IMR-90 (cell line): ENCODE measurements at regions not wholly inside any gene's neighbourhood (a gene's known extent, or its start where the extent isn't known, plus 50 kb on each side); places are given as distances from the start of the nearest gene placed in this dataset.

Source experiments
- ATAC-seq: fragments of 200-7000 bp; cut with Tn5 transposase; 2 replicates; pipeline ENCODE4 v1.9.1; 2020; ENCODE audit warnings: low read depth, mild to moderate bottlenecking, moderate library complexity
- BruUV-seq: library from RNA; stranded (reverse); fragments of 400-500 nt; replicated peaks from 2 replicates; lab custom pipeline; 2021; lab: Mats Ljungman, UMichigan
- CTCF ChIA-PET: fragments of 300-600 bp; formaldehyde crosslinking; extraction: SDS; loops from one replicate; lab custom pipeline; 2021; ENCODE audit warnings: antibody characterized with exemption; lab: Yijun Ruan, JAX
- POLR2A ChIA-PET: fragments of 300-600 bp; sonication (Branson Sonifier 250); formaldehyde crosslinking; loops from one replicate; lab custom pipeline; 2022; ENCODE audit warnings: antibody characterized with exemption; ENCODE audit not compliant: unreplicated experiment; lab: Charles Lee
- DNase-seq: peaks from one replicate; pipeline ENCODE4 v3.0.0; 2013
- H2AFZ ChIP-seq: replicated peaks from 2 replicates; pipeline ENCODE3; 2013; ENCODE audit warnings: low read length, mild to moderate bottlenecking; ENCODE audit not compliant: poor library complexity
- H2AK5ac ChIP-seq: 2 replicates; pipeline ENCODE4 v1.6.1; 2013; ENCODE audit warnings: low read depth, low read length, inconsistent platforms
- H2AK9ac ChIP-seq: replicated peaks from 2 replicates; pipeline ENCODE3; 2013; ENCODE audit warnings: mild to moderate bottlenecking, low read depth, low read length, moderate library complexity; ENCODE audit not compliant: poor library complexity
- H2BK120ac ChIP-seq: 2 replicates; pipeline ENCODE4 v1.6.1; 2013; ENCODE audit warnings: low read depth, low read length, inconsistent platforms
- H2BK15ac ChIP-seq: 3 replicates; pipeline ENCODE4 v1.6.1; 2013; ENCODE audit warnings: low read depth, low read length, inconsistent platforms
- H2BK20ac ChIP-seq: 2 replicates; pipeline ENCODE4 v1.6.1; 2013; ENCODE audit warnings: low read depth, mild to moderate bottlenecking, inconsistent platforms, low read length, moderate library complexity
- H2BK5ac ChIP-seq: 2 replicates; pipeline ENCODE4 v1.6.1; 2013; ENCODE audit warnings: mild to moderate bottlenecking, low read depth, low read length, inconsistent platforms; ENCODE audit not compliant: poor library complexity, severe bottlenecking
- H3K14ac ChIP-seq: replicated peaks from 2 replicates; pipeline ENCODE4 v1.6.1; 2013; ENCODE audit warnings: low read depth, low read length, inconsistent platforms
- H3K18ac ChIP-seq: 2 replicates; pipeline ENCODE4 v1.6.1; 2013; ENCODE audit warnings: low read depth, low read length, control low read depth
- H3K23ac ChIP-seq: 2 replicates; pipeline ENCODE4 v1.6.1; 2013; ENCODE audit warnings: low read depth, low read length, inconsistent platforms
- H3K27ac ChIP-seq: 2 replicates; pipeline ENCODE4 v1.5.1; 2013; ENCODE audit warnings: mild to moderate bottlenecking, control low read depth, low read length; ENCODE audit not compliant: insufficient read depth
- H3K27me3 ChIP-seq: 2 replicates; pipeline ENCODE4 v1.6.1; 2013; ENCODE audit warnings: low read length; ENCODE audit not compliant: control insufficient read depth, insufficient read depth
- H3K36me3 ChIP-seq: 2 replicates; pipeline ENCODE4 v1.6.1; 2013; ENCODE audit warnings: low read length, mixed read lengths; ENCODE audit not compliant: control insufficient read depth, insufficient read depth
- H3K4ac ChIP-seq: 2 replicates; pipeline ENCODE4 v1.6.1; 2013; ENCODE audit warnings: low read depth, low read length, inconsistent platforms
- H3K4me1 ChIP-seq: 2 replicates; pipeline ENCODE4 v1.6.1; 2013; ENCODE audit warnings: low read length, mixed read lengths; ENCODE audit not compliant: control insufficient read depth, insufficient read depth
- H3K4me2 ChIP-seq: 2 replicates; pipeline ENCODE4 v1.6.1; 2013; ENCODE audit warnings: low read depth, mild to moderate bottlenecking, control low read depth, low read length, moderate library complexity
- H3K4me3 ChIP-seq: 2 replicates; pipeline ENCODE4 v1.5.1; 2013; ENCODE audit warnings: low read depth, mild to moderate bottlenecking, control low read depth, low read length, moderate library complexity; ENCODE audit not compliant: insufficient read depth
- H3K56ac ChIP-seq: 2 replicates; pipeline ENCODE4 v1.6.1; 2013; ENCODE audit warnings: low read length, inconsistent platforms; ENCODE audit not compliant: insufficient read depth; ENCODE audit errors: extremely low read depth
- H3K79me1 ChIP-seq, 2 experiments: 2 replicates each; pipeline ENCODE4 v1.6.1; 2013; ENCODE audit warnings: low read length in 2 of 2, inconsistent platforms in 1 of 2, low read depth in 1 of 2
- H3K9ac ChIP-seq: 2 replicates; pipeline ENCODE4 v1.6.1; 2013; ENCODE audit warnings: low read depth, low read length, control low read depth
- H3K9me1 ChIP-seq: 2 replicates; pipeline ENCODE4 v1.6.1; 2013; ENCODE audit warnings: low read length, inconsistent platforms; ENCODE audit not compliant: insufficient read depth
- H3K9me3 ChIP-seq: 2 replicates; pipeline ENCODE4 v1.6.1; 2013; ENCODE audit warnings: low read length; ENCODE audit not compliant: control insufficient read depth, insufficient read depth
- H4K20me1 ChIP-seq: 2 replicates; pipeline ENCODE4 v1.6.1; 2013; ENCODE audit warnings: low read length, inconsistent platforms; ENCODE audit not compliant: insufficient read depth
- H4K5ac ChIP-seq: 2 replicates; pipeline ENCODE4 v1.6.1; 2013; ENCODE audit warnings: mild to moderate bottlenecking, low read depth, low read length, control low read depth
- H4K8ac ChIP-seq, 2 experiments: 2 replicates each; pipeline ENCODE4 v1.6.1; 2013; ENCODE audit warnings: low read depth in 2 of 2, low read length in 2 of 2, control low read depth in 1 of 2, inconsistent platforms in 1 of 2
- H4K91ac ChIP-seq: 2 replicates; pipeline ENCODE4 v1.6.1; 2013; ENCODE audit warnings: low read depth, low read length, inconsistent platforms; ENCODE audit not compliant: insufficient read depth
- CHD1 ChIP-seq: IDR thresholded peaks from 2 replicates; pipeline ENCODE4 v1.6.1; 2012; ENCODE audit warnings: low read depth, low read length, improper control_type of control experiment
- RCOR1 ChIP-seq: IDR thresholded peaks from 2 replicates; pipeline ENCODE4 v1.6.1; 2012; ENCODE audit warnings: mild to moderate bottlenecking, low read length, improper control_type of control experiment; ENCODE audit not compliant: insufficient replicate concordance
- SMC3 ChIP-seq: fragments of 150-350 bp; IDR thresholded peaks from 2 replicates; pipeline ENCODE4 v1.6.1; 2016; ENCODE audit warnings: low read depth, mild to moderate bottlenecking, antibody characterized with exemption, low read length, moderate library complexity
- WGBS, 2 experiments: methylation state at CpG; one replicate each; pipeline versions ENCODE4 v1.1.5 to v1.1.7; 2013; ENCODE audit warnings: missing lambda C conversion rate in 2 of 2; ENCODE audit not compliant: insufficient read length in 1 of 2; ENCODE audit errors: extremely low coverage in 2 of 2; 5-methylcytosine and 5-hydroxymethylcytosine counted together
- dilution Hi-C: fragments of 300-500 bp; cut with HindIII; formaldehyde crosslinking; loops from one replicate; pipeline ENCODE4 v1.14.3; 2018; ENCODE audit warnings: low sequenced_read_pairs; ENCODE audit not compliant: unreplicated experiment
- in situ Hi-C: fragments of 300-500 bp; cut with MboI; formaldehyde crosslinking; loops from 3 replicates; pipeline ENCODE4 v1.14.3; 2019; ENCODE audit warnings: low sequenced_read_pairs, inconsistent platforms, mixed read lengths
- intact Hi-C: fragments of 100-400 bp; cut with micrococcal nuclease; formaldehyde crosslinking; loops from 2 replicates; pipeline ENCODE4 v1.10.0; 2022
- TF ChIP-seq, protein P1 (sequence below): conservative IDR thresholded peaks from 2 replicates; pipeline ENCODE4 v1.5.1; 2012; ENCODE audit warnings: mild to moderate bottlenecking, low read depth, low read length, improper control_type of control experiment

DNA sequence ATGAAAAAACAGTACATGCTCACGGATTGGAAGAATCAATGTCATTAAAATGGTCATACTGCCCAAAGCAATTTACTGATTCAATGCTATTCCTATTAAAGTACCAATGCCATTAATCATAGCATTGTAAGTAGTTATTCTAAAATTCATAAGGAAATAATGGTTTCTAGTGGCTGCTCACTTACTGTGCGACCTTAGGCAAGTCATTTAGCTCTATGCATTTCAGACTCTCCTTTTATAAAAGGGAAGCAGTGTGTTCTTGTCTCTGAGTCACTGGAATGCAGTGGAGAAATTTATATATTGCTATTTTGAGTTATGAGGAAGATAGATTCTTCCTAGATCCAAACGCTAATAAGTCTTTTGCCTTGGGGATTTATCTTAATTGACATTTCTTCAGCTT is 174.8 kb downstream of the KCNA4 start:
- Histone ChIP-seq H2AK9ac (no peak overlapping the region), H2AFZ (no peak overlapping the region), H4K8ac (no peak overlapping the region), H3K4me2 (no peak overlapping the region), H3K18ac (no peak overlapping the region), H3K9me3 (no peaks in the 10 kb centered on the region), H3K4me1 (no peaks in the 10 kb centered on the region), H2BK20ac (no peak overlapping the region), H3K27me3 (no peaks in the 10 kb centered on the region), H2AK5ac (no peak overlapping the region), H3K9me1 (no peaks in the 10 kb centered on the region), H4K20me1 (no peaks in the 10 kb centered on the region), H4K5ac (no peak overlapping the region), H3K9ac (no peak overlapping the region), H3K79me1 (no peaks in the 10 kb centered on the region), H3K4ac (no peak overlapping the region), H2BK15ac (no peak overlapping the region), H2BK120ac (no peak overlapping the region), H3K4me3 (no peak overlapping the region), H3K27ac (no peak overlapping the region), H2BK5ac (no peak overlapping the region), H3K56ac (no peak overlapping the region), H3K23ac (no peak overlapping the region), H4K91ac (no peak overlapping the region), H3K14ac (no peak overlapping the region), H3K36me3 (no peaks in the 10 kb centered on the region)
- dilution Hi-C loops (no loop called here), in situ Hi-C loops (no loop called here), intact Hi-C loops (no loop called here)
- DNase-seq (no peak), ATAC-seq (no peak)
- BruUV-seq, result no TSS peak
- no CpG with 5 or more reads among the region's 3 CpGs for WGBS, 2 experiments
- no peak for TF ChIP-seq CHD1
- no peak for TF ChIP-seq SMC3
- no peak for TF ChIP-seq RCOR1
- TF ChIP-seq, protein P1, sequence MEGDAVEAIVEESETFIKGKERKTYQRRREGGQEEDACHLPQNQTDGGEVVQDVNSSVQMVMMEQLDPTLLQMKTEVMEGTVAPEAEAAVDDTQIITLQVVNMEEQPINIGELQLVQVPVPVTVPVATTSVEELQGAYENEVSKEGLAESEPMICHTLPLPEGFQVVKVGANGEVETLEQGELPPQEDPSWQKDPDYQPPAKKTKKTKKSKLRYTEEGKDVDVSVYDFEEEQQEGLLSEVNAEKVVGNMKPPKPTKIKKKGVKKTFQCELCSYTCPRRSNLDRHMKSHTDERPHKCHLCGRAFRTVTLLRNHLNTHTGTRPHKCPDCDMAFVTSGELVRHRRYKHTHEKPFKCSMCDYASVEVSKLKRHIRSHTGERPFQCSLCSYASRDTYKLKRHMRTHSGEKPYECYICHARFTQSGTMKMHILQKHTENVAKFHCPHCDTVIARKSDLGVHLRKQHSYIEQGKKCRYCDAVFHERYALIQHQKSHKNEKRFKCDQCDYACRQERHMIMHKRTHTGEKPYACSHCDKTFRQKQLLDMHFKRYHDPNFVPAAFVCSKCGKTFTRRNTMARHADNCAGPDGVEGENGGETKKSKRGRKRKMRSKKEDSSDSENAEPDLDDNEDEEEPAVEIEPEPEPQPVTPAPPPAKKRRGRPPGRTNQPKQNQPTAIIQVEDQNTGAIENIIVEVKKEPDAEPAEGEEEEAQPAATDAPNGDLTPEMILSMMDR, result no peak
- CTCF ChIA-PET, result no interaction called here
- POLR2A ChIA-PET, result no interaction called here
